HG03103 (cell line): ENCODE measurements at regions not wholly inside any gene's neighbourhood (a gene's known extent, or its start where the extent isn't known, plus 50 kb on each side); places are given as distances from the start of the nearest gene placed in this dataset.

ENCODE experiments used
- ATAC-seq: cut with Tn5 transposase; IDR thresholded peaks from one replicate; pipeline ENCODE4 v1.9.1; 2021; ENCODE audit warnings: low read depth; ENCODE audit not compliant: unreplicated experiment

DNA sequence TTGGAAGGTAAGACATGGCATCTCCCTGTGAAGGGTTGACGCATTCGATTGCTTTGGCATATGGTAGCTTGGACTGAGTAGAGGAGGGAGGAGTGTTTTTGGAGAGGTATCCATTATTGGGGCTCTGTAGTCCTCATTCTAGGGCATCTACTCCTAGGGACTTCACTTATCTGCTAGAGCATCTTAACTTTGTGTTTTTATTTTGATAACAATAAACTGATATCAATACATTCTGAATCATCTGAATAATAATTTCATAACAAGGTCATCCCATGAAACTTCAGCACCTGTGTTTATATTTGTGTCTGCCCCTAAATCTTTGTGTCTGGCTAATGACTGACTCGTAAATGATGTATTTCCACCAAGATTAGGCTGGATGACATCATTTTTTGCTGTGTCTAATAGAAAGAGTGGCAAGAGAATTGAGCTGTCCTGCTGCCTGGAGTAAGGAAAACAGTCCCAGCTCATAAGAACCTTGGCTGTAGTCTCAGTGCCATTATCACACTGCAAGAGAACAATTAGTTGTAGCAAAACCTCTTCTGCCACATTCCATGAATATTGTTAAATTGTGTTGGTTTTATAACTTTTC lies 288.5 kb downstream of the PRL start:
- no peak for ATAC-seq

DNA sequence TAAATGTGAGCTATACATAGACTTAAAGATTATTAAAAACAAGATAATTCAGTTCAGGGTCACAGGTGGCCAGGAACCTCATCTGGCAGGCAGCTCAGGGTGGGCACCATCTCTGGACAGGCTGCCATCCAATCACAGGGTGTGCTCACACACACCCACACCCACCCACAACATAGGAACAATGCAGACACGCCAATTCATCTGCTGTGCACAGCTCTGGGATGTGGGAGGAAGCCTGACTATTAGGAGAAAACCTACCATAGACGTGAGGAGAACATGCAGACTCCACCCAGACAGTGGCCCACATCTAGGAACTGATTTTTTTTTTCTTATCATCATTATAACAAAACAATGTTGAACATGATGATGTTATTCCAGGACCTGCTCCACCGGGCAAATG lies 286.7 kb downstream of the PRL start:
- ATAC-seq = no peak

DNA sequence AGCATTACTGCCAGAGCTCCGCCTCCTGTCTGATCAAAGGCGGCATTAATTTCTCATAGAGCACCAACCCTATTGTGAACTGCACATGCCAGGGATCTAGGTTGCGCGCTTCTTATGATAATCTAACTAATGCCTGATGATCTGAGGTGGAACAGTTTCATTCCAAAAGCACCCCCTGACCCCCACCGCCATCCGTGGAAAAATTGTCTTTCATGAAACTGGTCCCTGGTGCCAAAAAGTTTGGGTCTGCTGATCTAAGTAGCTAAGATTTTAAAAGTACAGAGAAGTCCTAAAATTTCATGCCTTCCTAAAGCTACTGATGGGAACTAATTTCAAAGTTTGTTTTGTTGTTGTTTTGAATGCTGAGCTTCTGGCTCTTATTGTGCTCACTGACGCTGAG lies 281.6 kb downstream of the PRL start:
- no peak for ATAC-seq

DNA sequence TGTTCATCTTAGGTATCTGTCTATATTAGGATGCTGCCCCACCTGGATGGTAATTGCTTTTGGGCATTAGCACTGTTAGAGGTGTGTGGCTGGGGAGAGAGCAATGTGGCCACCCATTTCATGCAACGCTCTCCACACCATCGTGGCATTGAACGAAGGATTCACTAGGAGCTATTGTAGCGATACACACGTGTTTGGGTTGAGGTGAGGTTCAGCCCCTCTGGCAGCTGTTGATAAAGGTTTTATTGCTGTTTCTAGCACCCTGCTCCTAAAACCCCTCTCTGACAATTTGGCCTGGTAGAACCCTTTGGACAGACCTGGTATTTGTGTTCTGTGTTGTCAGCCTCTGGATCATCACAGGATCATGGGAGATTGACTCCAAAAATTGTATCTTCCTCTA lies 280.9 kb downstream of the PRL start:
- no peak for ATAC-seq

DNA sequence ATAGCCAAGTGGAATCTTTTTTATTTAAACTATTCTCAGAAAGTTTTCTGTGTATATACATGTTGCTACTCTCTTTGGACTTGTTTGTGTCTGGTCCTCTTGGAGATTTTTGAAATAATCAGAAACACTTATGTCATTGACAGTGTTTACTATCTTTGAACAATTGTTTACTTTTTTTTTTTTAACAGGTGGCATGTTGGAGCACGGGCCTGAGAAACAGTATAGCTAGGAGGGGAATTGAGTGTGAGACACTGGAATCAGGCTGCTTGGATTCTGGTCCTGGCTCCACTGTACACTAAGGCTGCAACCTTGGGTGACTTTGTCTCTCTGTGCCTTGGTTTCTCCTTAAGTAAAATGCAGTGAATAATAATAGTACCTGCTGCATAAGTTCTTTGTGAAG lies 279.6 kb downstream of the PRL start:
- ATAC-seq = no peak

DNA sequence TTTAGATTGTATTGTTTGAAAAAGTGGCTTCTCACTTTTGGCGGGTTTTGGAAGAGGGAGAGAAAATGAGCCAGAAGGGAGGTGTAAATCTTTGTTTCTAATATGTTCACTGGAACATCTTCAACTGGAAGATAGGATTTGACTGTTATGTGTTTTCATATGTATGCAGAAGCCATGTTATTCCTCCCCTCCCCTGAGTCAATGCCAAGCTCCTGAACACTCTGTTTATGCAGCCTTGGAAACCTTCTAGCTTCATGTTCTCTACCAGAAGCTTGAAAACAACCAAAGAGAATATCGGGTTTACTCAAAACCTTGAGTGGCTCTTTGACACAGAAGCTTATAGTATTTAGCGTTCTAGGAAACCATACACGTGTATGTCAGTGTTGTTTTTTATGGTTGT lies 279.1 kb downstream of the PRL start:
- no peak for ATAC-seq

DNA sequence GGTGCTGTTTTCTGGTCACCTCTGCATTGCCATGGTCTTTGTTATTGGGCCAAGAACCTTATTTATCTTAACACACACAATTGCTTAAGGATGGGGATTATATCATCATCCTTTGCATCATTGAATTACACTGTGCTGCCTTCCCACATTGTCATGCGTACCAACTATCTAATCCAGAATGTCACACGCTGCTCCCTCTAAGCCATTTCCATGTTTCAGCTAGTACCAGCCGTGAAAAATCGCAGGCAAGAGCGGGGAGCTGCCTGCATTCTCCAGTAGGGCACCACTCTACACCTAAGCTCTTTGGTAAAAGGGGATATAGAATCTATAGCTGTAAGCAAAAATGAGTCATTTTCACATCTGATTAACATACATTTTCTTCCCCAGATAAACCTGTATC lies 277.0 kb downstream of the PRL start:
- ATAC-seq = no peak

DNA sequence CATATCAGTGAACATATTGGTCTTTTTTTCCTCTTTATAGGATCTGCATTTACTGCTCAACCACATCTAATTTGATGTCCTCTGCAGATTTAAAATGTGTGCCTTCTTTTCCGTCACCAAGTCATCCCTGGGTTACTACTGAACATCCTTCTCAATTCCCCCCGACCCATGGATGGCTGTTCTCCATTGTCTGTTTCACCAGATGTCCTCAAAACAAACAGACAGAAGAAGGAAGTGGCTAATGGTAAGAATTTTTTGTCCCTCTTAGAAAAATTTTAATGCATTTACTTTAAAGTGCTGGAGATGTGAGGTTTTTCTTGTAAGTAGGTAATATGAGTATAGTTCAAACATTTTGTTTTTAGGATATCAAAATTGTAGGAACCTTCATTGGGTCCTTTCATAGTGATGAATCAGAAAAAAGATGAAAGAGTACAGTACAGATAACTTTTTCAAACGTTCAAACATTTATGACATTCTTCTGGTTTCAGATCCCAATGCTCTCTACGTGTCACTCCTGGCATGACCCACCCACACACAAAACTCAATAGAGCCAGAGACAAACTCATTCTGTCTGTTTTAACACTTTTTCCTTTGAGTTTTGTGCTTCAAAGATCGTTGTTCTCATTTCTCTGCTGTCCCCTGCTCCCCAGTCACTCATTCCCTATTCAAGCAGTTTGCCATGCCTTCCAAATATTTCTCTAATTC lies 276.4 kb downstream of the PRL start:
- ATAC-seq = no peak

DNA sequence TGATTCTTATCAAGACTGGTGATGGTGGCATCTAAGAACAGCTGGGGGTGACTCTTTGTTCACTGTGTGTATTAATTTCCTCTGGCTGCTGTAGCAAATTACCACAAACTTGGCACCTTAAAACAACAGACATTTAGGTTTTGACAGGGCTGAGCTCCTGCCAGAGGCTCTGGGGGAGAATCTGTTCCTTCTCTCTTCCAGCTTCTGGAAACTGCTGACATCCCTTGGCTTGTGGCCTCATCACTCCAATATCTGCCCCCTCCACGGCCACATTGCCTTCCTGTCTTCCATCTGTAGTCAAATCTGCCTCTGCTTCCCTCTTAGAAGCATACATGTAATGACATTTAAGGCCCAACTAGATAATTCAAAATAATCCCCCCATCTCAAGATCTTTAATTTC lies 274.9 kb downstream of the PRL start:
- no peak for ATAC-seq

DNA sequence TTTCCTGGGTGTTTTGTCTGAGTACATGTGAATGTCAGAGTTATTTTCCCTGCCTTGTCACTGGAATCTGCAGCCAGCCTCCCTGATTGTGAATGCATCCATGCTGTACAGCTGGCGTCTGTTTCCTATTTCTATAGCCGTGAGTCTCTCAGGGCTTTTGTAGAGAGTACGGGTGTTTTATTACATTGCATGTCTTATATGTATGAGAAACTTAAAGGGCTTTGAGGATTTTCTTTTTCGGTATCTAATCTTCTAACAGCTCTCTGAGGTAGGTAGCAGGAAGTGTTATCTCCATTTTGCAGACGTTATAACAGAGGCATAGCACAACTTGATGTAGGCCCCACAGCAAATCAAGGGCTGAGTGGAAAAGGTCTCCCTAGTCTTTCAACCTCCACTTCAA lies 272.9 kb downstream of the PRL start:
- ATAC-seq = no peak

DNA sequence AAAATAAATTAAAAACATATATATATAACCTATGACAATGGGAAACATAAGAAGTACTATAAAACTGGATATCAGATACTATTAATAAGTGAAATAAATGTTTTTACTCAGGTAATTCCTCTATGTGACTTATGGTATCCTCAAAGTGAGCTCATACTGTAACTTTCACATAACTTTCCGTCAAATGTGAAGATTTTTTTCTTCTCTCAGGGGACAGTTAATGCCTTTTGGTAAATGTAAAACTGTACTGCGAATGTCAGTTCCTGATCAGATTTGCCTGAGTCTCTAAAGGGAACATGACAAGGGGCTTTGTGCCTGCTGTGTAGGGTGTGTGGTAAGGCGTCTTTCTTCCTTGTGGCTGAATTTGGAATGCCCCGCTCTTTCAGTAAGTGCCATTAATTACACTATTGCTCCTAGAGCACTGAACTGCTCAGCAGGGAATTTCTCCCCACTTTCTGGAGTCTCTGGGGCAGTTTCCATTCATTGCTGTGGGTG lies 271.8 kb downstream of the PRL start:
- peak; percentile 14 for ATAC-seq

DNA sequence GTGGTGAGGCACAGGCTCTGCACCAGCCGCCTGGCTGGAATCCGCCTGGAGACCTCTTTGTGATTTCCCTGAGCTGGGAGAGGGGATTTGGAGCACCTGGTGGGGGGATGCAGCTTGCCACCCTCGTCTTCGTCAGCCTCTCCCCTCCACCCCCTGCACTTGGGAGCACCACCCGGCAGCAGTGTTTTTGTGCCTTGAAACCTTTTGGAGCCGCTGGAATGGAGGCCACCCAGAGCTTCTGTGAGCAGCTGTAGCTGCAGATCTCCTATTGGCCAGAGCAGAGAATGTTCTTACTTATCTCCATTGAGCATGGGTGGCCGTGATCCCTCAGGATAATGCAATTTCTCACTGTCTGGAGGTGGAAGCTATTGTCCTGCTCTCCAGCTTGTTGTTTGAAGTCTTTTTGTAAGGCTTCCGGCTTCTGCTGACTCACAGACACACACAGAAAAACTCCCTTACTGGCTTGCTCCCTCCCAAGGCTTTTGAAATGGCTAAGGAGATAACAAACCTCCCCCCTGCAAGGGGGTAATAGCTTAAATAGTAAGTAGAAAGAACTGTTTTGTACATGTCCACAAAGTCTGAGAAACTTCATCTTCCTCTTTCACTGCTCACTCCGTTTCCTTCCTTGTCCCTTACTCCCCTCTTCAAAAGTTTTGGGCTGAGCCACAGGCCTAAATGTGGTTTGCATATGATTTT lies 271.2 kb downstream of the PRL start:
- peak; percentile 51 for ATAC-seq

DNA sequence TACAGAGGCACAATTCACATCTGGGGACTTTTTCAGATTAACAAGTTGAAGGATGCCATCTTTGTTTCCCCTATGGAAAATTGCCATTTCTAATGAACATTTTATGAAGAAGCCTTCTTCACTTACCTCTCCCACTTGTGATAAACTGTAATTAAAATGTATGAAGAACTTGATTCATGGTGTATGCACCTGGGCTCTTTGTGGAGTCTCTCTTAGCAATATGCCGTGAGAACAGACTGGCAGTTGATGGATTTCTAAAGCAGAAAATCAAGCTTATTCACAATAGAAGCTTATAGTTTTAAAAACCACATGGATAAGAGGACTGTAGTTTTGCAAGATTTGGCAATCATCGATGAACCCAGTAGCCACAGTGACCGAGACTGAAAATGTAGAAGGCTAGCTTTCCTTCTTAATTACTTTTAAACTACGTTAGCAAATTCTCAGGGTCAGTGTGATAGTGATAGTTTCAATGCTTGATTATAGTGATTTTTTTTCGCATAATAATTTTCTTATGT lies 270.6 kb downstream of the PRL start:
- ATAC-seq = peak; percentile 1

DNA sequence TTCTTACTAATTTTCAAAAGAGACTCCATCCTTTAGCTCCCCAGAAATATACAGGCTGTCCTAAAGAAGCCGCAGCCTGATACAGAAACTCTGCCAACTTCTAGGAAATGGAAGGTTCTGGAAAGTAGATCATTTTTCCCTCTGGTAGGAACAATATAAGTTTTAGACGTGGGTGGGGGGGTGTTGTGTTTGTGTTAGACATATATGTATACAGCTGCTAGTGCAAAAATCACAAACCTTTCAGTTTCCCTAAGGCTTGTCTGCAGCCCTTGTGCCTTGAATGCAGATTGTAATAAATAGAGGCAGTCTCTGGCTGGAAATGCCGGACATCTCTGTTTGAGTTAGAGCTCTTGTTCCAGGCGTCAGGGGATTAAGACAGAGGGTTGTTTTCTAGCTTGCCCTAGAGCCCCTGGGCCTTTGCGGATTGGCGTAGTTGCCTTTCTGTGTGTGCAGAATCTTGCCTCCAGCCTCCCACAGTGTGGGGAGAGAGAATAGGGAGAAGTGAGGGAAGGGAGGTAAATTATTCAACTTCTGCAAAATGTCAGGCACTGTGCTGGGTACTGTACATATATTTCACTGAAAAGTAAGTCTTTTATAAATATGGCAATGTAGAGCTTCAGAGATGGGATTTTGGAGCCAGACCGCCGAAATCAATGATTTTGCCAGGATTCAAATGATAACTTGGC lies 269.7 kb downstream of the PRL start:
- ATAC-seq = no peak

DNA sequence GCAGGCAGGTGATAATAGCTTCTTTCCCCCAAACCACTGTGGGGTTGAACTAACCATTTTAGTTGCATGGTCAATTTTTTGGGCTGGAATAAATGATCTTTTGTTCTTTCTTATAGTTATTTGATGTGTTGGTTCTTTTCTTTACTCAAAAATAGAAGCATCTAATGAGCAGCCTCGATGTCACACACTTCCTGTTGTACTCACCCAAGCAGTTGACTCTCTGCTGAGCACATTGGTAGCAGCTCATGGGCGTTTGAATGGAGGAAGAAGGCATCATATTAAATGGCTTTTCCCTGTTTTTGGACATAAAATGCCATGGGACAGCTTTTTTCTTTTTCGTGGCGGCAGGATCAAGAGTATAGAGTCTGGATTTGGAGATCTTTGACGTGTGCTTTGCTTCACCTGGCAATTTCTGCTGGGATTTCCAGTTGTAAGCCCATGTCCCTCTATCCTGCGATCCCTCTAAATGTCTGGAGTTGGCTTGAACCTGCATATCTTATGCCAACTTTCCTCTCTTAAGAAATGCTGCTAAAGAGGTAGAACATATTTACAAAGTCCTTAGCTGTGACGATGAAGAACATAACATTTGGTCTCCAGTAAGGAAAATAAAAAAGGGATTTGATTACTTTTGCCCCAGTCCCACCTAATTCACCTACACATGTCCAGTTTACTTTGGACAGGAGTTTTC lies 268.3 kb downstream of the PRL start:
- ATAC-seq = no peak

DNA sequence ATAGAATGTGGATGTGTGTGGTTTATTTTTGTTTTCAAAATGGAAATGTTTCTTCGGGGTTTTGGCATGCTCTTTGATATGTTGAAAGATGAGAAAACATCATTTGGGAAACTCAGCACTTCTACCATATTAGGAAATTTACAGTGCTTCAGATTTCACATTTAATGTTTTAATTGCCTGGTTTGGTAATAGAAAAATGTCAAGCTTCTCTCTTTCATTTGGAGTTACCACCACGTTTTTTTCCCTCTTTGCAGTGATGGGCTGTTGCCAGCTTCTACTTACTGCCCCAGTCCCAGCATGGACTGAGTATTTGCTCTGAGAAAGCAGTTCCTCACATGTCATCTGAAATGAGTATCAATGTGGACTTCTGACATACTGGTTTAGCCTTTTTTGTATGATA lies 267.7 kb downstream of the PRL start:
- no peak for ATAC-seq

DNA sequence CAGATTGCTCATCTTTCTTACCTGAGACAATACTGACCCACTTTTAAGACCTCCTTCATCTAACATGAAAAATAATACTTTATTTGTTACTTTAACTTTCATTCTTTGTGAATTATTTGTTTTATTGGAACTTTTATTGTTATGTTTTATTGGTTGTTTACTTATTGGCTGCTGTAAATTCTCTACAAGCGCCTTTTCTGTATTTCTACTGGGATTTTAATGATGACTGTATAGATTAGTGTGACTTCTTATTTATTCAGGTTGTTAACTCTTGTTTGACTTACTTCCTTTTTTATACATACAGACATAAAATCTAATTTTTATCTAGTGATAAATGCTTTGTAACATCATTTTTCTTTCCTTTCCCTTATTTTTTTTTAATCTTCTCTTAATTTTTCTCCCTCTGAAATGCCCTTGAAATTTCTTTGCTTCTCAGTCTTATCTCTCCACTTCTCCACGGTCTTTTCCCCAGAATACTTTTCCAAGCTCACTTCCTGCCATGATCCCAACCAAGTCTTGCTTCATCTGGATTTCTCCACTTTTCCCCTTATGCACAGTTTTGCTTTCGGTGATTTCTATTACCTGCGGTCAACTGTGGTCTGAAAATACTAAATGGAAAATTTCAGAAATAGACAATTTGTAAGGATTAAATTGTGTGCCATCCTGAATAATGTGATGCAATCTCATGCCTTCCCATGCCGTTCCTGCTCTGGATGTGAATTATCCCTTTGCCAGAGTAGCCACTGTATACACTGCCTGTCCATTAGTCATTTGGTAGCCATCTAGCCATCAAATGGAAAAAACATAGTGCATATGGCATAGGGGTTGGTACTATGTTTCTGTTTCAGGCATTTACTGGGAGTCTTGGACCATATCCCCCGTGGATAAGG lies 265.9 kb downstream of the PRL start:
- ATAC-seq = no peak

DNA sequence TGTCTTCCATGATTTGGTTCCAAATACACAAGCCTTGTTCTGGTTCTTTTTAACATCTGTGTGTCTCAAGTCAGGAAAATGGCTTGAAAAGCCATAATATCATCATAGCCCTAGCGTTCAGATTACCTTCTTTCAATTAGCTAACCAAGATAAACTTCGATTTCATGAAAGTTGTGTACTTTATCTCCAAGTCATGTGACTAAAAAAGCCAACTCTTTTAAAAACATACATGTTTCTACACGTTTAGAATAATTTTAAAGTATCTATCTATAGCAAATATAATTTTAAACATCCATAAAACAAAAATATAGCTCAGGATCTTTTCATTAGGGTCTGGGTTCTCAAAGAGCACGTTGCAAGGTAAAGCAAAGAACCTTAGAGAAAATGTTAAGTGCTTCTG lies 261.1 kb downstream of the PRL start:
- ATAC-seq = no peak

DNA sequence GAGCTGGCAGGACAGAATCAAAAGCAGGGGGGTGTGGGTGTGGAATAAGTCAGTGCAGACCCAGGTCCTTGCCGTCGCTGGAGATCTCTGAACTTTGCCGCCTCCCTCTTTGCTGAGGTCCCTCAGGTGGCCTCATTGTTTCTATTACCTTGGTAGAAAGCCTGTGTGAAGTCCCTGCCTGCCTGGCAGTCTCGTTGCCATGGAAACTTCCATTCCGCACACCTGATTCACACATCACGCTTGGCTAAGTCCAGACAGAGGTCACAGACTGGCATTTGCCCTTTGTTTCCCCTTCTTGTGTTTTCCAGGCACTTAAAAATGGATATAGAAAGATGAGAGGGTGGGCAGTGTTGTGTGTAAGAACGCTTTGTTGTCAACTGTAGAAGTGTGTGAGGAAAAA lies 260.6 kb downstream of the PRL start:
- no peak for ATAC-seq

DNA sequence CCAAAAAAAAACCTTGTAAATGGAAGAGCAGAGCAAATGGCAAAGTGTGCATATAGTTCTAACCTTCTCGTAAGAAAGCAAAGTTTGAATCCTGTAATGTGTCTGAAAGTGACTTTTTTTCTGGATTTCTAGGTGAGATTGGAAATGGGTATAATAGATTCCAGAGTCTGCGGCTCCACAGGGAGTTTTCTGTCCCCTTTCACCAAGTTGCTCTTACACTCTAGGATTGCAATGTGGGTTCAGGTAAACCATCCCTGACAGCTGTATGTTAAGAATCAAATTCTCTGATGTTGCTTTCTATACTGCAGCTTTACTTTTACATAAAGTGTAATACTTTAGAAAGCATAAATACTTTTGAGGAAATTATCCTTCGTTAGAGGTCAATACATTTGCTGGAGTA lies 260.1 kb downstream of the PRL start:
- no peak for ATAC-seq
